ENCODE measurements at regions not wholly inside any gene's neighbourhood (a gene's known extent, or its start where the extent isn't known, plus 50 kb on each side); places are given as distances from the start of the nearest gene placed in this dataset.

DNA sequence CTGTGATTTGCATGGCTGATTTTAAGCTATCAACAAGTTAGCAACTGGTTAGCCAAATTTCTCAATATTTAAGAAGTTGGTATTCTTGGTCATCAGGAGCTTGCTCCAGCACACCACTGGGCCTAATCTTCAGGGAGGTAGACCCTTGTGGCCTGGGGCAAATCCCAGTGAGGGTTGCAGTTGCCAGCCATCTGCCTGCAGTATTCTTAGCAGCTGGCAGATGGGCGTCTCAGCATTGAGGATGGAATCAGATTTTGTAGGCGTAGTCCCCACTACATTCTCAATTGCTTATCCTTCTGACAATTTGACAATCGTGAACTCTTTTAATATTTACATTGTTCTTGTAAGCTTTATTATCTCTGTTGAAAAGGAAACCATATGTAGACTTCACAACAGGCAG is 1266.2 kb downstream of the SLITRK5 start (continued):
- TF ChIP-seq, protein P1, sequence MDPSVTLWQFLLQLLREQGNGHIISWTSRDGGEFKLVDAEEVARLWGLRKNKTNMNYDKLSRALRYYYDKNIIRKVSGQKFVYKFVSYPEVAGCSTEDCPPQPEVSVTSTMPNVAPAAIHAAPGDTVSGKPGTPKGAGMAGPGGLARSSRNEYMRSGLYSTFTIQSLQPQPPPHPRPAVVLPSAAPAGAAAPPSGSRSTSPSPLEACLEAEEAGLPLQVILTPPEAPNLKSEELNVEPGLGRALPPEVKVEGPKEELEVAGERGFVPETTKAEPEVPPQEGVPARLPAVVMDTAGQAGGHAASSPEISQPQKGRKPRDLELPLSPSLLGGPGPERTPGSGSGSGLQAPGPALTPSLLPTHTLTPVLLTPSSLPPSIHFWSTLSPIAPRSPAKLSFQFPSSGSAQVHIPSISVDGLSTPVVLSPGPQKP (CRISPR knock-in tag; IDR thresholded peaks at IDR 0.05) = no peak
- no peak for TF ChIP-seq OTX1 (CRISPR knock-in tag; IDR thresholded peaks at IDR 0.05)

DNA sequence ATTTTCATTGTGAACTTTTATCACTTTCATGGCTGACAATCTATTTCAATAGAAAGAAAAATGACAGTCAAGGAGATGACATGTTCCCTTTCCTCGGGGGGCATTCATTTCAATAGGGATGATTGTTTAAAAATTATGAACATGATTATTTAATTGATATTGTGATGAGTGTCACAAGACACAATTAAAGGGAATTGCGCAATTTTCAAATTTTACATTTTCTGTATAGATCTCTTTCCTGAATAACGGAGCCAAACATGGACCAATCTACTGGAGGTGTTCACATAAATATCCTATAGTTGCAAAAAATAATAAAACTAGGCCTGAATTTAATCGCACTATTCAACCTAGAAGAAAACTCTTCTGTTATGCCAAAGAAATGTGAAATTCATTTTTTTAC is 1274.6 kb downstream of the SLITRK5 start:
- no peak overlapping the region for H2AFZ ChIP-seq (ENCODE audit: low read depth, low read length)
- in situ Hi-C loops (cut with MboI) = no loop called here
- intact Hi-C loops (cut with micrococcal nuclease) = no loop called here
- CTCF ChIA-PET (ENCODE audit: low intra/inter-chr PET ratio) = no interaction called here
- H3K4me1 ChIP-seq (replicated peaks in 1 of 2; ENCODE audit: control insufficient read depth in 2 of 2, insufficient read depth in 2 of 2, low read length in 2 of 2) = no peaks in the 10 kb centered on the region
- no peak overlapping the region for H3K27ac ChIP-seq (ENCODE audit: extremely low read depth, low read depth, low read length)
- DNase-seq (ENCODE audit: extremely low read depth in 1 of 4, low spot score in 3 of 4) (no peak), FAIRE-seq (no peak), ATAC-seq (no peak)
- no peak overlapping the region for H3K4me3 ChIP-seq
- no TSS peak for BruUV-seq (replicated peaks)
- no peak overlapping the region for H3K4me2 ChIP-seq (ENCODE audit: insufficient read depth, low read length)
- no peaks in the 10 kb centered on the region for H3K79me2 ChIP-seq (ENCODE audit: control insufficient read depth, insufficient read depth, low read length)
- H3K36me3 ChIP-seq (ENCODE audit: control insufficient read depth, insufficient read depth, low read length) = no peaks in the 10 kb centered on the region
- H3K9me3 ChIP-seq (replicated peaks; ENCODE audit: control insufficient read depth, insufficient read depth, low read depth, low read length) = no peaks in the 10 kb centered on the region
- no peak overlapping the region for H3K9ac ChIP-seq (ENCODE audit: insufficient read depth in 1 of 2, low read depth in 2 of 2, low read length in 2 of 2)
- no peaks in the 10 kb centered on the region for H3K9me1 ChIP-seq (ENCODE audit: control insufficient read depth, insufficient read depth, low read length)
- no peaks in the 10 kb centered on the region for H3K27me3 ChIP-seq (ENCODE audit: control insufficient read depth in 2 of 2, insufficient read depth in 2 of 2, low read length in 2 of 2)
- no peaks in the 10 kb centered on the region for H4K20me1 ChIP-seq (replicated peaks; ENCODE audit: control insufficient read depth, insufficient read depth, low read length)
- TF ChIP-seq, protein P2, sequence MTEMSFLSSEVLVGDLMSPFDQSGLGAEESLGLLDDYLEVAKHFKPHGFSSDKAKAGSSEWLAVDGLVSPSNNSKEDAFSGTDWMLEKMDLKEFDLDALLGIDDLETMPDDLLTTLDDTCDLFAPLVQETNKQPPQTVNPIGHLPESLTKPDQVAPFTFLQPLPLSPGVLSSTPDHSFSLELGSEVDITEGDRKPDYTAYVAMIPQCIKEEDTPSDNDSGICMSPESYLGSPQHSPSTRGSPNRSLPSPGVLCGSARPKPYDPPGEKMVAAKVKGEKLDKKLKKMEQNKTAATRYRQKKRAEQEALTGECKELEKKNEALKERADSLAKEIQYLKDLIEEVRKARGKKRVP (CRISPR knock-in tag; IDR thresholded peaks at IDR 0.05) = no peak
- TF ChIP-seq CEBPG (CRISPR knock-in tag; IDR thresholded peaks at IDR 0.05) (no peak), CEBPG (tag; conservative IDR thresholded peaks at IDR 0.05 in 1 of 2, IDR thresholded peaks at IDR 0.05 in 1 of 2) (peak in 1 of 2 experiments; percentile 65; a peak in 2 of 4 replicates)
- POLR2A ChIA-PET = no interaction called here
- 0% methylated on average over 4 of the region's 4 CpGs for WGBS (ENCODE audit: insufficient coverage, low coverage, missing lambda C conversion rate)

All from K562 (cell line).